HG03196 (cell line): ENCODE measurements at regions not wholly inside any gene's neighbourhood (a gene's known extent, or its start where the extent isn't known, plus 50 kb on each side); places are given as distances from the start of the nearest gene placed in this dataset.
"Not testable (repeated sequence)": the region's sequence is repeated elsewhere in the genome, so short reads cannot be mapped to it uniquely, and the experiment has no call there.

ENCODE experiments used
- ATAC-seq: cut with Tn5 transposase; IDR thresholded peaks from one replicate; pipeline ENCODE4 v1.9.1; 2021; ENCODE audit not compliant: unreplicated experiment

DNA sequence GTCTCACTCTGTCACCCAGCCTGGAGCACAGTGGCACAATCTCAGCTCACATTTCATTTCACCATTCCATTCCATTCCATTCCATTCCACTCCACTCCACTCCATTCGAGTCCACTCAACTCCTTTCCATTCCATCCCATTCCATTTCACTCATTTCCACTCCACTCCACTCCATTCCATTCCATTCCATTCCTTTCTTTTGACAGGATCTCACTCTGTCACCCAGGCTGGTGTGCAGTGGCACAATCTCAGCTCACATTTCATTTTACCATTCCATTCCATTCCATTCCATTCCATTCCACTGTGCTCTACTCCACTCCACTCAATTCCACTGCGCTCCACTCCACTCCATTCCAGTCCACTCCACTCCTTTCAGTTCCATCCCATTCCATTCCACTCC lies 639.6 kb downstream of the TP53TG3F start:
- not testable (repeated sequence) for ATAC-seq
